ENCODE measurements at regions not wholly inside any gene's neighbourhood (a gene's known extent, or its start where the extent isn't known, plus 50 kb on each side); places are given as distances from the start of the nearest gene placed in this dataset.

DNA sequence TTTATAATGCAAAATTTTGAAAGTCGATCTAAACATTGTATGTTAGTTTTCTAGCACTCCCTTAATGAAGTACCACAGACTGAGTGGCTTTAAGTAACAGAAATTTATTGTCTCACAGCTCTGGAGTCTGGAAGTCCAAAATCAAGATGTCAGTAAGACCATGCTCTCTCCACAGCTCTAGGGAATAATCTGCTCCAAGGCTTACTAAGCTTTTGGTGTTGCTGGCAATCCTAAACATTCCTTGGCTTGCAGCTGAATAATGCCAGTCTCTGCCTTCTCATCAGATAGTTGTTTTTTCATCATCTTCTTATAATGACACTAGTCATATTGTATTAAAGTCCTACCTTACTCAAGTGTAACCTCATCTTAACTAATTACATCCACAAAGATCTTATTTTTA is 102.2 kb downstream of the RASSF9 start:
- WGBS, 2 donors = 92% methylated on average over 1 of the region's 1 CpG
- Histone ChIP-seq H3K27ac (no peak overlapping the region), H3K9me3 (no peaks in the 10 kb centered on the region), H3K4me1 (no peaks in the 10 kb centered on the region), H3K27me3 (no peaks in the 10 kb centered on the region), H3K4me3 (replicated peaks in 1 of 3) (no peak overlapping the region), H3K36me3 (no peaks in the 10 kb centered on the region)
- no peak for DNase-seq
- intact Hi-C loops (cut with DNase I) = no loop called here
- no peak for TF ChIP-seq POLR2A (IDR thresholded peaks at IDR 0.05)
- TF ChIP-seq, protein P1, sequence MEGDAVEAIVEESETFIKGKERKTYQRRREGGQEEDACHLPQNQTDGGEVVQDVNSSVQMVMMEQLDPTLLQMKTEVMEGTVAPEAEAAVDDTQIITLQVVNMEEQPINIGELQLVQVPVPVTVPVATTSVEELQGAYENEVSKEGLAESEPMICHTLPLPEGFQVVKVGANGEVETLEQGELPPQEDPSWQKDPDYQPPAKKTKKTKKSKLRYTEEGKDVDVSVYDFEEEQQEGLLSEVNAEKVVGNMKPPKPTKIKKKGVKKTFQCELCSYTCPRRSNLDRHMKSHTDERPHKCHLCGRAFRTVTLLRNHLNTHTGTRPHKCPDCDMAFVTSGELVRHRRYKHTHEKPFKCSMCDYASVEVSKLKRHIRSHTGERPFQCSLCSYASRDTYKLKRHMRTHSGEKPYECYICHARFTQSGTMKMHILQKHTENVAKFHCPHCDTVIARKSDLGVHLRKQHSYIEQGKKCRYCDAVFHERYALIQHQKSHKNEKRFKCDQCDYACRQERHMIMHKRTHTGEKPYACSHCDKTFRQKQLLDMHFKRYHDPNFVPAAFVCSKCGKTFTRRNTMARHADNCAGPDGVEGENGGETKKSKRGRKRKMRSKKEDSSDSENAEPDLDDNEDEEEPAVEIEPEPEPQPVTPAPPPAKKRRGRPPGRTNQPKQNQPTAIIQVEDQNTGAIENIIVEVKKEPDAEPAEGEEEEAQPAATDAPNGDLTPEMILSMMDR (IDR thresholded peaks at IDR 0.05) = no peak

DNA sequence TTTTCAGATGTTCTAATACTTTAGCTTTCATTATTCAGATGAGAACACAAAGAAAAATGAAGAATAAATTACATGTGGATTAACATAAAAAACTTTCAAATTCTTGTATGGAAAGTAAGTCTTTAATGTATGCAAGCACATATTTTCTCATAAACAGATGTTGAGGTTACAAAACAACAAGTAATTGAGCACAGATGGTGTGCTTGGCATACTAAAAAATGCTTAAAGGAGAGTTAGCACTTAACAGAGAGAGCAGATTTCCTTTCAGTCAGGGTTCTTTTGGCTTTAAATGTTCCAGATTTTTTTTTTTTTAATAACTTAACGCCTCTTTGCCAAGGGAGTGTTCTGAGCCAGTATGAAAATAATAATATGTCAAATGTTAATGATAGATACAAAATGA is 96.0 kb downstream of the RASSF9 start:
- Histone ChIP-seq H3K36me3 (no peaks in the 10 kb centered on the region), H3K4me1 (no peaks in the 10 kb centered on the region), H3K9me3 (no peaks in the 10 kb centered on the region), H3K4me3 (replicated peaks in 1 of 3) (no peak overlapping the region), H3K27ac (no peak overlapping the region), H3K27me3 (no peaks in the 10 kb centered on the region)
- TF ChIP-seq, protein P1 (IDR thresholded peaks at IDR 0.05) = no peak
- no peak for TF ChIP-seq POLR2A (IDR thresholded peaks at IDR 0.05)
- intact Hi-C loops (cut with DNase I) = no loop called here
- WGBS, 2 donors = 60 to 64% methylated on average over 1 of the region's 1 CpG
- DNase-seq = no peak

DNA sequence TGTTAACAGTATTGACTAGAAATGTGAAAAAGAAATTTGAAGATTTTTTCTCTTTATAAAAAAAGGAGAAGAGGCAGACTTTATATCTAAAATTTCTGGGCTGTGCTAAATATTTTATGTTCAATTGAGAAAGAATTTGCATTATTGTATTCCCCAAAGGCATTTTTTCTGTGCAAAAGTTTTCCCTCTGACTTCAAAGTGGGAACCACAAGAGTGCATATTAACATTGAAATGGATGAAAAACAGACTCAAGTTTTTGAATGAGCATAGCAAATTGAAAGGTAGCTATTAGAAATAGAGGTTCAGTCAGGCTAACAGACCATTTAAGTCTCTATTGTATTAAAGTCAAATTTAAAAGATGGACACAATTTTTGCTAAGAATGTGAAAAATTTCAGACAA is 95.2 kb downstream of the RASSF9 start:
- no peaks in the 10 kb centered on the region for H3K9me3 ChIP-seq
- no peak overlapping the region for H3K27ac ChIP-seq
- intact Hi-C loops (cut with DNase I) = no loop called here
- H3K27me3 ChIP-seq = no peaks in the 10 kb centered on the region
- TF ChIP-seq POLR2A (IDR thresholded peaks at IDR 0.05) = no peak
- TF ChIP-seq, protein P1 (IDR thresholded peaks at IDR 0.05) = no peak
- no peaks in the 10 kb centered on the region for H3K36me3 ChIP-seq
- H3K4me1 ChIP-seq = no peaks in the 10 kb centered on the region
- no peak overlapping the region for H3K4me3 ChIP-seq (replicated peaks in 1 of 3)
- DNase-seq = no peak

DNA sequence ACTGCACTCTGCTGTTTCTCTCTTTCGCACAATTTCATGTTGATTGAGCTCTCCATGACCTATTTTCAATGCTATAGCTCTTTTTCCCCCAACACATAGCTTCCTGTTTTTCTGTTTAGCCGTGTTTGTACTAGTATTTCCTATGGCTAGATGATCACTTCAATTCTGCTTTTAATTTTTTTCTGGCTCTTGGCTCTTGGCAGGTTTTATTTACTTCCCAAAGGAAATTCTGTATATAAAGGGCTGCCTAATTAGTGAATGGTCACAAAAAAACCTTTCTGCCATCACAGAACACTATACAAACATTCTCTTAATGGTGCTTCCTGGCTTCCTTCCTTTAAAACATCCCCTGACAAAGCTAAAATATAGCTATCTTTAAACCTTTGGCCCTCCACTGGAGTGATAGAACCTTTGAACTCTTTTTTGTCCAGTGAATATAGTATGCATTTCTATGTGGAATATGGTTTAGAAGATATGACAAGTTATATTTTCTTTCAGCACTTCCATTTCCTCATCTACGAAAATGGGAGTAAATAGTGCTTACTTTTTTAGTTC is 88.2 kb downstream of the RASSF9 start:
- intact Hi-C loops (cut with DNase I) = no loop called here
- Histone ChIP-seq H3K4me3 (replicated peaks in 1 of 3) (no peak overlapping the region), H3K27ac (no peak overlapping the region), H3K4me1 (no peaks in the 10 kb centered on the region), H3K36me3 (no peaks in the 10 kb centered on the region), H3K27me3 (no peaks in the 10 kb centered on the region), H3K9me3 (no peaks in the 10 kb centered on the region)
- no peak for DNase-seq
- WGBS, 2 donors = 31 to 40% methylated on average over 3 of the region's 3 CpGs
- TF ChIP-seq, protein P1 (IDR thresholded peaks at IDR 0.05) = no peak
- TF ChIP-seq POLR2A (IDR thresholded peaks at IDR 0.05) = no peak
